ENCODE measurements at regions not wholly inside any gene's neighbourhood (a gene's known extent, or its start where the extent isn't known, plus 50 kb on each side); places are given as distances from the start of the nearest gene placed in this dataset.
"Not testable (repeated sequence)": the region's sequence is repeated elsewhere in the genome, so short reads cannot be mapped to it uniquely, and the experiment has no call there.

GRCh38 chr6:16039892-16040627, 88.8 kb upstream of the MYLIP start:
- not testable (repeated sequence) for DNase-seq

GRCh38 chr6:16038938-16039337, 89.9 kb upstream of the MYLIP start:
- no peak for DNase-seq

GRCh38 chr6:16035488-16036080, 93.3 kb upstream of the MYLIP start:
- no peak for DNase-seq

GRCh38 chr6:16033214-16033613, 95.7 kb upstream of the MYLIP start:
- DNase-seq, result no peak

- DNase-seq, result no peak
These were observed 97.5 kb upstream of the MYLIP start for GRCh38 chr6:16031278-16031981.

- no peak for DNase-seq
These were observed 99.9 kb upstream of the MYLIP start for GRCh38 chr6:16028966-16029365.

- no peak for DNase-seq
These were observed 108.6 kb upstream of the MYLIP start for GRCh38 chr6:16020259-16020658.

GRCh38 chr6:16019462-16019861, 109.4 kb upstream of the MYLIP start:
- no peak for DNase-seq

GRCh38 chr6:16018626-16019025, 110.3 kb upstream of the MYLIP start:
- no peak for DNase-seq

GRCh38 chr6:16014325-16014724, 114.6 kb upstream of the MYLIP start:
- not testable (repeated sequence) for DNase-seq

- no peak for DNase-seq
These were observed 121.7 kb upstream of the MYLIP start for GRCh38 chr6:16007146-16007545.

GRCh38 chr6:16006681-16007080, 122.2 kb upstream of the MYLIP start:
- DNase-seq, result no peak

- DNase-seq, result no peak
These were observed 123.8 kb upstream of the MYLIP start for GRCh38 chr6:16004934-16005679.

GRCh38 chr6:16003197-16003491, 125.7 kb upstream of the MYLIP start:
- no peak for DNase-seq

- DNase-seq, result no peak
These were observed 126.3 kb upstream of the MYLIP start for GRCh38 chr6:16002332-16003196.

GRCh38 chr6:16001158-16001557, 127.7 kb upstream of the MYLIP start:
- DNase-seq, result no peak

GRCh38 chr6:15999201-15999600, 129.7 kb upstream of the MYLIP start:
- DNase-seq, result no peak

GRCh38 chr6:15997586-15998388, 131.1 kb upstream of the MYLIP start:
- no peak for DNase-seq

- no peak for DNase-seq
These were observed 132.9 kb upstream of the MYLIP start for GRCh38 chr6:15996030-15996429.

- DNase-seq, result no peak
These were observed 133.4 kb upstream of the MYLIP start for GRCh38 chr6:15995493-15995892.

- no peak for DNase-seq
These were observed 133.9 kb upstream of the MYLIP start for GRCh38 chr6:15994814-15995459.
